ENCODE measurements at regions not wholly inside any gene's neighbourhood (a gene's known extent, or its start where the extent isn't known, plus 50 kb on each side); places are given as distances from the start of the nearest gene placed in this dataset.
"Not testable (repeated sequence)": the region's sequence is repeated elsewhere in the genome, so short reads cannot be mapped to it uniquely, and the experiment has no call there.

- DNase-seq, result no peak
These were observed 226.5 kb downstream of the IRS1 start for GRCh38 chr2:226573158-226573557.

- no peak for DNase-seq
These were observed 235.0 kb downstream of the IRS1 start for GRCh38 chr2:226564667-226565066.

- no peak for DNase-seq
These were observed 237.7 kb downstream of the IRS1 start for GRCh38 chr2:226561962-226562361.

GRCh38 chr2:226560325-226560724, 239.3 kb downstream of the IRS1 start:
- DNase-seq, result no peak

GRCh38 chr2:226559536-226559935, 240.1 kb downstream of the IRS1 start:
- DNase-seq, result no peak

GRCh38 chr2:226558418-226558817, 241.2 kb downstream of the IRS1 start:
- DNase-seq, result no peak

- no peak for DNase-seq
These were observed 243.6 kb downstream of the IRS1 start for GRCh38 chr2:226556050-226556449.

- DNase-seq, result no peak
These were observed 244.9 kb downstream of the IRS1 start for GRCh38 chr2:226554701-226555100.

GRCh38 chr2:226553333-226553732, 246.3 kb downstream of the IRS1 start:
- DNase-seq, result no peak

GRCh38 chr2:226552571-226553285, 246.9 kb downstream of the IRS1 start:
- DNase-seq, result no peak

- no peak for DNase-seq
These were observed 247.9 kb downstream of the IRS1 start for GRCh38 chr2:226551522-226552250.

- DNase-seq, result no peak
These were observed 248.8 kb downstream of the IRS1 start for GRCh38 chr2:226550801-226551200.

GRCh38 chr2:226548732-226549131, 250.9 kb downstream of the IRS1 start:
- no peak for DNase-seq

- DNase-seq, result no peak
These were observed 254.9 kb downstream of the IRS1 start for GRCh38 chr2:226544596-226545210.

GRCh38 chr2:226540204-226540994, 259.2 kb downstream of the IRS1 start:
- DNase-seq, result no peak

GRCh38 chr2:226536410-226536809, 263.2 kb downstream of the IRS1 start:
- DNase-seq, result no peak

GRCh38 chr2:226532976-226533375, 266.6 kb downstream of the IRS1 start:
- not testable (repeated sequence) for DNase-seq

- no peak for DNase-seq
These were observed 268.4 kb downstream of the IRS1 start for GRCh38 chr2:226531061-226531810.

GRCh38 chr2:226529556-226529955, 270.1 kb downstream of the IRS1 start:
- DNase-seq, result no peak

GRCh38 chr2:226526716-226527115, 272.9 kb downstream of the IRS1 start:
- no peak for DNase-seq

GRCh38 chr2:226524381-226524843, 275.2 kb downstream of the IRS1 start:
- DNase-seq, result no peak

- no peak for DNase-seq
These were observed 278.9 kb downstream of the IRS1 start for GRCh38 chr2:226520723-226521122.

Data from CD4-positive, alpha-beta T cell treated with Interferon gamma for 1 hour (primary cell).